Left cardiac atrium (tissue), 4 donors: ENCODE measurements at regions not wholly inside any gene's neighbourhood (a gene's known extent, or its start where the extent isn't known, plus 50 kb on each side); places are given as distances from the start of the nearest gene placed in this dataset.

ENCODE experiments used
- ATAC-seq, 2 donors: fragments of 200-7000 bp; cut with Tn5 transposase; one replicate each; pipeline ENCODE4 v1.9.1; 2020; ENCODE audit warnings: mild to moderate bottlenecking in 2 of 2, moderate library complexity in 2 of 2
- DNase-seq: peaks from one replicate; pipeline ENCODE4 v3.0.0-alpha.2; 2020
- intact Hi-C, 2 donors: fragments of 100-400 bp; cut with DNase I; formaldehyde crosslinking; loops; one replicate each; pipeline versions ENCODE4 v1.14.1 to v1.15.1; 2022 to 2023
- donor health status: DM: no; HTN: yes; CAD: no.
- donor health status: DM: no; HTN: yes; CAD: no; lungs with severe emphysema.
- donor health status: DM: yes; HTN: yes; CAD: no.
- donor health status: Dilated cardiomyopathy.

GRCh38 chr10:131778842-131779241, 122.0 kb upstream of the PPP2R2D start:
- intact Hi-C loops, result no loop called here
- no peak for ATAC-seq
- no peak for DNase-seq

DNA sequence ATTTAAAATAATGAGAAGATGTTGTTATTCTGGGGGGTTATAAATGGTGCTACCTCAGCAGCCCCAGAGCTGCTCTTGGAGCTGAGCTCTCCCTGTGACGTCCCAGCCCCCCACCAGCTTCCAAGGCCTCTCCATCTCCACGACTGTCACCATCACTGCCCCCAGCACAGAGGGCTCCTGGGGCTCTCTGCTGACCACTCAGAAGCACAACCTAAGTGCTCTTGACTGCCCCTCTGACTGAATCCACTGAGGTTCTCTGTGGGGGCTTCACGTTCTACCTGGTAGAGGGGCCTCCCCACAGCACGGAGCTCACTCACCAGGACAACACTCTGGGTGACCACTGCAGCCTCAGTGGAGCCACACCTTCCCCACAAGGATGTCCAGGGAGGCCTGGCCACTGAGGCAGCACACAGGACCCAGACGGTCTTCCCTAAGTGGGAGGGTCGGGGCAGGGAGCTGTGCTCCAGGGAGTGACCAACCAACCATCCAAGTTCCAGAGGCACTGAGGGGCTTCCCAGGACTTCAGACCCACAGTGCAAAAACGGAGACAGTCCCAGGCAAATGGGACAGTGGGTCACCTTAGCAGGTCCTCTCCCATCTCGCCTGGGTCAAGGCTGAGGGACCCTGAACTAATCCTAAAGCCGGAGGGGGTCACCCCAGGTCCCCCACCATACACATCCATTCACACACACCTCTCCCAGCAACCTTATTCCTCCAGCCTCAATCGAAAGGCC, 121.0 kb upstream of the PPP2R2D start:
- ATAC-seq (no peak), DNase-seq (no peak)
- intact Hi-C loops, result loop anchor here in 1 of 2 donors (10.0 kb wide), 1 partner anchor 325 kb away; no protein-coding TSS in a partner anchor

DNA sequence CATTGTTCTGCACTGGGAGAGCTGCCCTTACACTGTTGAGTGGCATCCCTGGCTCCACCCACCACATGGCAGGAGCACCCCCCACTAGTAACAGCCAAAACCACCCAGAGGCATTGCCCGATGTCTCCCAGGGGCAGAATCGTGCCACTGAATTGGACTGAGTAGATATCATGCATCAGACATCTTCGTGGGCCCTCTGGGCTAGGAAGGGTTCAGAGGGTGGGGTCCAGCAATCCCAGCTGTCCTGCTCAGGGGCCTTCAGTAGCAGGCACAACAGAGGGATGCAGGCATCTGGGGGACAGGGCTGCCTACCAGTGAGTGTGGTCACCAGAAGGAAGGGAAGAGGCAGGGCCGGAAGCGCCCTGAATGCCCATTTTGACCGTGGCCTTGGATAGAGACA, 119.7 kb upstream of the PPP2R2D start:
- intact Hi-C loops, result loop anchor here in 1 of 2 donors (10.0 kb wide), 1 partner anchor 326 kb away; no protein-coding TSS in a partner anchor
- ATAC-seq (no peak), DNase-seq (no peak)

DNA sequence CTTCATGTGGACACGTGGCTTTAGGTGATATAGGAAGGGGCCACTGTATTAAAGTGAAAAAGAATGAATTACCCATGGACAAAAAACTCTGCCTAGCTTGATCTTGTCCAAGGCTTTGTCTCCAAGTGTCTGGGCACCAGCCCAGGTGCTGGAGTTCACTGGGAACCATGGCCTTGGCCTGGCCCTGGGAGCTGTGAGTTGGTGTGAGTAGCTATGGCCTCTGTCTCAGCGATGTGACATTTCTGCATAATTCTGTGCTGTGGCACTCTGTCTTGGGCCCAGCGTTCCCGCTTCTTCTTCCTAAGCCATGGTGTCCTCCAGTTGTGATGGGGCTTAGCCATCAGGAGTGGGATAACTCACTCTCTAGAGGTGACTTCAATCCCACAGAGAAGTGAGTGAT, 119.0 kb upstream of the PPP2R2D start:
- DNase-seq (no peak), ATAC-seq (no peak)
- intact Hi-C loops, result loop anchor here in 1 of 2 donors (10.0 kb wide), 1 partner anchor 327 kb away; no protein-coding TSS in a partner anchor

- ATAC-seq, result no peak
- DNase-seq, result no peak
- intact Hi-C loops, result loop anchor here (5.0 to 10.0 kb wide), 3 partner anchors 330 to 1592 kb away; no protein-coding TSS in a partner anchor
Observed at GRCh38 chr10:131784363-131785120, 116.3 kb upstream of the PPP2R2D start.

GRCh38 chr10:131785121-131785460, 115.7 kb upstream of the PPP2R2D start:
- intact Hi-C loops, result loop anchor here (5.0 to 10.0 kb wide), 3 partner anchors 330 to 1593 kb away; no protein-coding TSS in a partner anchor
- ATAC-seq, result no peak
- DNase-seq, result no peak

GRCh38 chr10:131786756-131787605, 113.8 kb upstream of the PPP2R2D start:
- no peak for ATAC-seq
- intact Hi-C loops, result loop anchor here (5.0 to 10.0 kb wide), 3 partner anchors 332 to 1595 kb away; no protein-coding TSS in a partner anchor
- DNase-seq, result no peak

DNA sequence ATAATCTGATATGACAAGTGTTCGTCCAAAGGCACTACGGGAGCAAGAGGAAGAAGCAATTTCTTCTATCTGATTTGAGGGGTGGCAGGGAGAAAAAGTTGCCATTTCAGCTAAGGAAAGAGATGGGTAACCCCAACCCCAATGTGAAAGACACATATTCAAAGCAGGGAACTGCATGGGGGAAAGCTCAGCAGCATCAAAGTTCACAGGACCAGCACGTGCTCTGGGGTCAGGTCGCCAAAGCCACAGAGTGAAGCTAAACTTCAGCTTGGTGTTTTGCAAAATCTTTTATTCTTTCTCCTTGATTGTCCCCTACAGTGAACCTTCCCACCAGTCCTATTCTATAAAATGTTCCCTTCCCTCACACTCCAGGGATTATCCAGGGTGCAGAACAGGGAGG, 112.8 kb upstream of the PPP2R2D start:
- intact Hi-C loops, result loop anchor here (5.0 to 10.0 kb wide), 3 partner anchors 333 to 1596 kb away; no protein-coding TSS in a partner anchor
- no peak for ATAC-seq
- no peak for DNase-seq

DNA sequence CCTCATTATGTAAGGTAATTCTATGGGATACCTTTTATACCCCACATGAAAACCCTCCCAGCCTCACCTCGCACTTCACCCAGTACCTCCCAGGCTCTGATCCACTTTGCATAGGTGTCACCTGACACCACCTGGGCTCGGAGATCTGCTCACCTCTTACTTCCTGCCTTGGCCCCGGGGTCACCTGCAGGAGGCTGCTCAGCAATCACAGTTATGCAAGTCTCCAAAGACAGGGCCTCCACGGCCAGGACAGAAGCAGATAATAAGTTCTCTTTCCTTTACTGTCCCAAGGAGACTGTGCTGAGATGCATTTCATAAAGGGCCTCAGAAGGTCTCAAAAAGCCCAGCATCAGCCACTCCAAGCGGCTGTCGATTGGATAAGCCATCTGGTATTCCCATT, 112.4 kb upstream of the PPP2R2D start:
- ATAC-seq (no peak), DNase-seq (no peak)
- intact Hi-C loops, result loop anchor here (5.0 to 10.0 kb wide), 3 partner anchors 334 to 1596 kb away; no protein-coding TSS in a partner anchor

DNA sequence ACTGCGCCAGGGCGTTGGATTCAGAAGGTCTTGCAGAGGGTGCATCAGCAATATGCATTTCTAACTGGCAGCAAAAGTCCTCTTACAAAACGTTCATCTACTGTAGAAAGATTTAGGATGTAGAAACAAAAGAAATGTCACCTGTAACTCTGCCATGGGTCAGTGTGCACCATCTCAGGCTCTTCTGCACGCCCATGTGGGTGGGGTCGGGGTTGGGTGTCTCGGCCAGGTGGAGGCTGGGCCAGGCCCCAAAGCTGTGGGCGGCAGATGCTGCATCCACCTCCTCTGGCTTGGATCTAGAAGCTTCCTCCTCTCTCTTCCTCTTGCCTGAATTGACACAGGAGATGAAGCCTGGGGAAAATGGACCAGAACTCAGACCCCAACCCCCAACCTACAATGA, 111.3 kb upstream of the PPP2R2D start:
- no peak for ATAC-seq
- intact Hi-C loops, result loop anchor here (5.0 to 10.0 kb wide), 3 partner anchors 335 to 1597 kb away; no protein-coding TSS in a partner anchor
- no peak for DNase-seq

DNA sequence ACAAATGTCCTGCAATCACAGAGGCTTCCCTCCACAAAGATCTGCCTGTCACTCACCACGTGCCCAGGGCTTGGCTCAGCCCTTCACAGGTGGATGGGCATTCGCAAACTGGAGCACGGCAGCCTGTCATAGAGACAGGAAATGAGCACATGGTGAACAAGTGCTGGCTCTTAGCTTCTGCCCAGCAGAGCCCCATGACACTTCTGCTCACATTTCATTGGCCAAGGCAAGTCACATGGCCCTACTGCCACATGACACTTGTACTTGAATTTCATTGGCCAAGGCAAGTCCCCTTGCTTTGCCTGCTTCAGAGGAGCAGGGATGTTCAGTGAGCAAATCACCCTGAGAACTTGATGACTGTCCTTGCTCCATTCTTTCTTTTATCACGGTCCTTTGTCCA, 110.8 kb upstream of the PPP2R2D start:
- DNase-seq (no peak), ATAC-seq (no peak)
- intact Hi-C loops, result no loop called here

DNA sequence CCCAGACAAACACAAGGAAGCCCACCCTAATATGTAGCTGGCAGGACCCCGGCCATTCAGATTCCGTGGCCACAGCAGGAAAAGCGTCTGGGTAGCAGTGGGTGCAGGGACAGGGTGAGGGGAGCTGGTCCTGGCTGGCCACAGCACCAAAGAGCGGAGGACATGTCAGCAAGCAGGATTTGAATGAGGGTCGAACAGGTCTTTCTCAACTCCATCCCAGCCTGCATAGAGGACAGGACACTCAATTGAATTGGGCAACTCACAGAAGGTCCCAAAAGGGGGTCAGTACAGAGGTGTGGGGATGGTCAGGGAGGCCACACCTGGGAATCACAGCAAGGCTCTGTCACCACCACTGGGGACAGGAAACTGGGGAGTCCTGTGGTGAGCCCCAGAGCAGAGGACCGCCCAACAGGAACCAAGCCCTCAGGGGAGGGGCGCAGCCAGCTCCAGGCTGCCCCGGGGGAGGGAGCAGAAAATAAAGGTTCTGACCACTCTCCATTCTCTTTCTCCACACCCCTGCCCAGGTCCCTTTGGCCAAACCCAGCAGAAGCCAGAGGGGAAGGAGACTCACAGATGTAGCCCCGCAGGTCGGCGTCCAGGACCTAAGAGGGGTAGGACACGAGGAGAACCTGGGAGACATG, 108.7 kb upstream of the PPP2R2D start:
- intact Hi-C loops, result no loop called here
- ATAC-seq (no peak), DNase-seq (no peak)

- no peak for DNase-seq
- ATAC-seq, result no peak
- intact Hi-C loops, result no loop called here
Observed at GRCh38 chr10:131792809-131793208, 108.0 kb upstream of the PPP2R2D start.

GRCh38 chr10:131795761-131796160, 105.0 kb upstream of the PPP2R2D start:
- intact Hi-C loops, result no loop called here
- ATAC-seq (no peak), DNase-seq (no peak)

DNA sequence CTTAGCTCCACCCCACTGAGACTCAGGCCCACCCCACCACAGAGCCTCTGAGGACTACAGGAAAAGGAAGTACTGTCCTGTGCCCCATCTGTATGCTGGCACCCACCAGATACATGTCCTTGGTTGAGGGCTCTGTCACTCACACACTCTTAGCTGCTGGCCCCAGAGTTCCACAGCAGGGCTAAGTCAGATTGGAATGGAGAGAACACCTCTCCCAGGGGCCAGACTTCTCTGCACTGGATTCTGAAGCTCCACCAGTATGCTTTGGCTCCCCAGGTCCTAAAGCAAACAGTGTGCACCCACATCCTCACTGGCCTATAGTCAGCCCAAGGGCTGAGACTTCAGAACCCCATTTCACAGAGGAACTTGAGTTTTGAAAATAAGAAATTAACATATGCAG, 103.2 kb upstream of the PPP2R2D start:
- DNase-seq, result no peak
- intact Hi-C loops, result no loop called here
- ATAC-seq, result no peak

GRCh38 chr10:131799429-131799828, 101.4 kb upstream of the PPP2R2D start:
- intact Hi-C loops, result no loop called here

DNA sequence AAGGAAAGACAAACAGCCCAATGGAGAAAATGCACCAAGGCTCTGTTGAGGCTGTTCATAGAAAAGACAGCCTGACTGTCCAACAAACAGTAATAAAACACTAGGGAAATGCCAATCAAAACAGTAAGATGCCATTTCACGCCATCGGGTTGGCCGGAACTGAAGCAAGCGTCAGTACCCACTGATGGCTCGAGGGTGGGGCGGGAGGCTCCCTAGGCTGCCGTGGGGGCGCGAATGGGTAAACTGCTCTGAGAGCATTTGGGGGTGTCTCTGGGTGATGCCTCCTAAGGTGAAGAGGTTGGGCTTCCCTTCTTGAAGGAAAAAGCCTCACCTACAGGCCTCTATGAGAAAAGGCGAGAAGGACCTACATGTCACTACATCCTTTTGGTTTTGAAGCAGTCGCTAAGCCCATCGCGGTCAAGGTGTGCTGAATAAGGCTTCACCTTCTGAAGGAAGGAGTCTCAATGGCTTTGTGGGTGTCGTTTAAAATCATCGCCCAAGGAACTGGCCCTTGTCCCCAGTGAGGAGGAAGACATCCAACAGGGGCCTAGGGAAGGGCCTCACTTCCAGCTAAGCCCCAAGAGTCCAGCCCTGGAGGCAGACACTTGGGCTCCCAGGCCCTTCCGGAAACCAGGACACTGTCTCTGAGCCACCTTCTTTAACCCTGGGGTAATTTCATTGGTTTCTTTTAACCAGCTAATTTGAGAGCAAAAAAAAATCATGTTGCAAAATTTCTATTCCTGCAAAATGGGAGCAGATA, 98.5 kb upstream of the PPP2R2D start:
- ATAC-seq, result no peak
- DNase-seq, result no peak
- intact Hi-C loops, result no loop called here

More at GRCh38 chr10:131799429-131799828, 101.4 kb upstream of the PPP2R2D start:
- DNase-seq (no peak), ATAC-seq (no peak)

GRCh38 chr10:131802996-131803395, 97.8 kb upstream of the PPP2R2D start:
- no peak for DNase-seq
- ATAC-seq, result no peak
- intact Hi-C loops, result no loop called here
